ENCODE measurements at regions not wholly inside any gene's neighbourhood (a gene's known extent, or its start where the extent isn't known, plus 50 kb on each side); places are given as distances from the start of the nearest gene placed in this dataset.
"Not testable (repeated sequence)": the region's sequence is repeated elsewhere in the genome, so short reads cannot be mapped to it uniquely, and the experiment has no call there.

GRCh38 chr15:75100679-75101078, 77.3 kb downstream of the PPCDC start:
- no peak for DNase-seq (ENCODE audit: low spot score)

DNA sequence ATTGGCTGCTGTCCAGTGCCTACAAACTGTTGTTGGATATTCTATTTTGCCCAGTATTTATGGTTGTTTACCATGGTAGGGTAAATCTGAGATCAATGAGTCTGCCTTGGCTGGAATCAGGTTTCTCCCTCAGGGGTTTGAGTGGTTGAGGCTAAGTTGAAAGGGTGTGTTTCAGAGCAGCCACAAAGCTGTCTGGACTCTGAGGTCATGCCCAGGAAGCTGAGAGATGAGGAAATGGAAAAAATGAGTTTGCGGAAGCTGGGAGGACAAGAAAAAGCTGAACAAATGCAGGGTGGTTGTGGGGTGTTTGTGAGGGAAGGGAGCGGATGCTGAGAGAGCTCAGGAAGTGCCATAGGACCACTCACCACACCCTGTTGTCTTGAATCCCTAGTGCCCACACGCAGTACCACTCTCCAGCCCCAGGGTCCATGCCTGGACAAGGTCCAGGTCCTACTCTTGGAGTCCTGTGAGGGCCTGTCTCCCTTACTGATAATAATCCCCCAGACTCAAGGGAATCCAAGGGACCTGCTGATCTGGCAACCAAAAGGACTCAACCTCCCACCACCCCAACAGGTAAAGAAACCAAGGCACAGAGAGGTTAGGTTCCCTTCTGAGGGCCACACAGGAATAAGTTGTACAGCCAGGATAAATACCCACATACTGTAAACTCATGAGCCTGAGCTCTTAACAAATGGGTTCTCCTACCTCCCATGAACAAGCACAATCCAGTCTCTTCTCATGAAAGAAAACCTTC, 81.6 kb downstream of the PPCDC start:
- peak; percentile 60 for DNase-seq (ENCODE audit: low spot score)

GRCh38 chr15:75107516-75107907, 84.1 kb downstream of the PPCDC start:
- no peak for DNase-seq (ENCODE audit: low spot score)

DNA sequence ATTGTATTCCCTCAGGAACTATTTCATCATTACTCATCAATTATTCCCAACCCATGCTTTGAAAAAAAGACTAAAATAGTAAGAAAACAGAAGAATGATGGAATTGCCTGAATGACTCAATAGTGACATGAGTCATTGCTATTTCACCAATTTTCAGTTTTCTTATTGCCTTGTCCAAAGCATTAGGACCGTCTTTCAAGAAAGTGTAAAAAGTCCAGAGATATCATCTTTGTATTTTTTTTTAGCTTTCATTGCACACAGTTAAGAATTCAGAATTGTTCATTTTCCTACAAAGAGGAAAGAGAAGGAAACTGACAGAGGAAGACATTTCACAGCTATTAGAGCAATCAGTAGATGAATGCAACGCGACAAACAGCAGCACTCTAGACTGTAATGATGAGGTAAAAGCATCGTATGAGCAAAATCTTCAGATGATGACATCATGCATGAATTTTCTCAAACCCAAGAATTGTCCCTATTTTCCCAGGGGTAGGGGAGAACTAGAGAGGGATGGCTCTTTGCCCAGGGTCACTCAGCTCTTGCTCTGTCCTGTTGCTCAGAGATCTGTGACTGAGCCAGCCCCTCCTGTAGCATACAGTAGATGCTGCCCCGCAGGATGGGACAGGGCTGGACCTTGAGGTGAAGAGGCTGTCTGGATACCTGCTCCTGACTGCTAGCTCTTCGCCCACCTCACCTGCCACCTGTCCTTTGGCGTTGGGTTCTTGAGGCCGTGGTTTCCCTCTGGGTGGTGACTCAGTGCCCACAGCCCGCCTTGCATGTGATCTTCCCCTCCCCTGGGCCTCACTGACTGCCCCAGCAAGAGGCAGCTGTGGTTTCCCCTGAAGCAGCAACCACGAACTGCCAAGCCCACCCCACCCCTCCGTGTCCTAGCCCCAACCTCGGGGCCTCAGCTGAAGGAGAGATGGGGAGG, 84.8 kb downstream of the PPCDC start:
- DNase-seq (ENCODE audit: low spot score) = no peak

GRCh38 chr15:75109021-75109735, 85.8 kb downstream of the PPCDC start:
- DNase-seq (ENCODE audit: low spot score) = no peak

- no peak for DNase-seq (ENCODE audit: low spot score)
Observed at GRCh38 chr15:75109736-75110130, 86.3 kb downstream of the PPCDC start.

DNA sequence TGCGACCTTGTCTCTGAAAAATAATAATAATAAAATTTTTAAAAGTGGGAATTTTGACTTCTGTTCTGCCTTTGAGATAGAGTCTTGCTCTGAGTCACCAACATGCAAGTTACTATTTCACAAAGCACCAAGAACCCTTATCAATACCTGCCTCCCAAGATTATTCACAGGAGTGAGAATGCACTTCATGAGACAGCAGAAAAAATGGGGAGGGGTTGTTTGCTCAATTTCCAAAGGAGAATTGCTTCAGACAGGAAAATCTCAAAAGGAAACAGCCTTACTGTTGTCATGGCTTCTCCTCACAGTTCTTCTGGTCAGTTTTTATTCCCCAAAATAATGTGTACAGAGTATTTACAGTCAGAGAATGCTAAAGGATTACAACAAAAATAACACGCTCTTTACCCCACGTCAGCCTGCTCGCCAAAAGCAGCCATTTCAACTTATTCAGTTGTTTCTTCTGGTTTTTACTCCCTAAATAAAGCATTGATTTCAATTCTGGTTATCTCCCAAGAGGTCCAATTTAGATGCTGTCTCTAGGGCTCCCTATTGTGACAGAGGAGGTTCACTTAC, 89.0 kb downstream of the PPCDC start:
- DNase-seq (ENCODE audit: low spot score) = no peak

DNA sequence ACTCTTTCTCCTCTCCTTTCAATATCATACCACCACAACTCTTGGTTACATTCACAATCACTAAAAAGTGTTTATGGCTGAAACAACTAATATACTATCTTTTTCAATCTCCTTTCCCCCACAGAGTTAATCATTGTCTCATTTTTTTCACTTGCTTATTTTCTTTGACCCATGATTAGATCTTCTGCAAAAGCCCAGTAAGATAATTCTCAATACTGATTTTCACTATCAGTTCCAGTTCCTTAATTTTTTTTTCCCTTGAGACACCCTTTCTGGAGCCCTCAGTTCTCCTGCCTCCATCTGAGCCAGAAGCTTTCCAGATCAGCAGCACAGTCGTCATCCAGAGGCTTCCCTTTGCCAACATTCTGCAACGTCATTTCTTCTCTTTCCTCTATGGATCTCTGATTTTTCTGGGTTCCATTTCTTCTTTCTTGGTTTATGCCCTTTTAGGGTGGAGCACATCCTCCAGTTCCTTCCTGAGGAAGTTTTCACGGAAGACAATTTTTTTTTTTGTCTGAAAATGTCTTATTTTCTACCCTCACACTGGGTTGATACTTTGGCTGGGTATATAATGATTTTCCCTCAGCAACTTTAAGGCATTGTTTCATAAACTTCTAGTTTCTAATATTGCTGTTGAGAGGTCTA, 88.7 kb upstream of the C15orf39 start:
- DNase-seq (ENCODE audit: low spot score) = no peak

DNA sequence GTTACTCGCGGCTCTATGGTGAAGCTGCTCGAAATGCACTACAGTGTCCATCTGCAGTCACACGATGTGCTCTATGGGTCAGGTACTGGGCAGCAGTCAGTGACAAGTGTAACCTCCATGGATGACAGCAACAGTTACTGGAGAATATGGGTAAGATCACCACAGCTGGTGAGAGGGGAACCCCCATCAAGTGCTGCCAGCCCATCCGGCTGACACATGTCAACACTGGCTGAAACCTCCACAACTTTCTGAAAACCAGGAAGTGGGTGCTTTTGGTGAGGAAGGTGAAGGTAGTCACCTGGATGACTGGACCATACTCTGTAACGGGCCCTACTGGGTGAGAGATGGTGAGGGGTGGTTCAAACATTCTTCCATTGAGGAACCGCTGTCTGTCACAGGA, 87.4 kb upstream of the C15orf39 start:
- no peak for DNase-seq (ENCODE audit: low spot score)

DNA sequence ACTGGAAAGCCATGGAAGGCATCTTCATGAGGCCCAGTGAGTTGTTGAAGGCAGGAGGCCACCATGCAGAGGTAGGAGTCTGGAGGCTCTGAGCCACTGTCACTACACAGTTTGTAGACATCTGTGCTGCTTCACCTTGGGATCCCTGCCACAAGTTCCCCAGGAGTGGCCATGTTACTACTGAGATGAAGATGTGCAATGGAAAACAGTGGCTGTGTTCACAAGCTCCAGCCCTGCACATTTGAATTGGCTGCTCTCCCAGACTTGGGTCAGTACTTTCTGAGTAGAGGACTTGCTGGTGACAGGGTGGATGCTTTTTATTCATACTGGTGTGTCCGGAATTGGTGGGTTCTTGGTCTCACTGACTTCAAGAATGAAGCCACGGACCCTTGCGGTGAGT, 86.9 kb upstream of the C15orf39 start:
- no peak for DNase-seq (ENCODE audit: low spot score)

GRCh38 chr15:75115411-75115913, 86.2 kb upstream of the C15orf39 start:
- not testable (repeated sequence) for DNase-seq (ENCODE audit: low spot score)

DNA sequence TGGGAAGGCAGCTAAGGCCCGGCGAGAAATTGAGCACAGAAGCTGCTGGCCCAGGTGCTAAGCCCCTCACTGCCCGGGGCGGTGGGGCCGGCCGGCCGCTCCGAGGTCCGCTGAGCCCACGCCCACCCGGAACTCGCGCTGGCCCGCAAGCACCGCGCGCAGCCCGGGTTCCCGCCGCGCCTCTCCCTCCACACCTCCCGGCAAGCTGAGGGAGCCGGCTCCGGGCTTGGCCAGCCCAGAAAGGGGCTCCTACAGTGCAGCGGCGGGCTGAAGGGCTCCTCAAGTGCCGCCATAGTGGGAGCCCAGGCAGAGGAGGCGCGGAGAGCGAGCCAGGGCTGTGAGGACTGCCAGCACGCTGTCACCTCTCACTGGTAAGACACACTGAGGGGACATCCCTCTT, 85.5 kb upstream of the C15orf39 start:
- DNase-seq (ENCODE audit: low spot score) = not testable (repeated sequence)

DNA sequence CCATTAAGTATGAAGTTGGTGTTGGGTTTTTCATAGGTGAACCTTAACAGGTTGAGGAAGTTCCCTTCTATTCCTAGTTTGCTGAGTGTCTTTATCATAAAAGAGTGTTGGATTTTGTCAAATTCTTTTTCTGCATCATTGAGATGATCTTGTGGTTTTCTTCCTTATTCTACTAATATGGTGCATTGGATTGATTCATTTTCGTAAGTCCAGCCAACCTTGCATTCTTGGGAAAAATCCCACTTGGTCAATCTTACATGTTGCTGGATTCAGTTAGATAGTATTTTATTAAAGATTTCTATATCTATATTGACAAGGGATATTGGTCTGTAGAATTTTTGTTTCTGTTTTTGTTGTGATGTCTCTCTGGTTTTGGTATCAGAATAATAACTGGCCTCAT, 83.7 kb upstream of the C15orf39 start:
- DNase-seq (ENCODE audit: low spot score) = no peak

GRCh38 chr15:75119312-75119711, 82.4 kb upstream of the C15orf39 start:
- not testable (repeated sequence) for DNase-seq (ENCODE audit: low spot score)

GRCh38 chr15:75121491-75121890, 80.2 kb upstream of the C15orf39 start:
- no peak for DNase-seq (ENCODE audit: low spot score)

GRCh38 chr15:75123395-75123794, 78.3 kb upstream of the C15orf39 start:
- DNase-seq (ENCODE audit: low spot score) = no peak

DNA sequence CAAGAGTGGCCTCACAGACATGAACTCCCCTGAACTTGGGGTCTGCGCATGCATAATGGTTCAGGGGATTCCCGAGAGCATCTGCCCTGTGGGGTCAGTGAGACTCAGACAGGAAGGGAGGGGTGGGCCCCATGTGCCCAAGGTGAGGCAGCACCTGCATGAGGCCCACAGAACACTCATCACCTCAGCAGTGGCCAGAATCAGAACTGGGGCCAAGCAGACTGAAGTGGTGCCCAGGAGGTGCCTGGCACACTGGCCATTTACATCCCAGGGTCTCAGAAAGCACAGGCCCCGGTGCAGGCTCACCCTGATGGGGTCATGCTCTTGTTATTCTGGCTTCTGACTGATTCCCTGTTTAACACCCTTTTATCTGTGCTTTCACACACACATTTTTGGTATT, 77.4 kb upstream of the C15orf39 start:
- not testable (repeated sequence) for DNase-seq (ENCODE audit: low spot score)

GRCh38 chr15:75125935-75126334, 75.7 kb upstream of the C15orf39 start:
- DNase-seq (ENCODE audit: low spot score) = no peak

GRCh38 chr15:75126864-75127580, 74.7 kb upstream of the C15orf39 start:
- DNase-seq (ENCODE audit: low spot score) = no peak

GRCh38 chr15:75129788-75130187, 71.9 kb upstream of the C15orf39 start:
- DNase-seq (ENCODE audit: low spot score) = no peak

DNA sequence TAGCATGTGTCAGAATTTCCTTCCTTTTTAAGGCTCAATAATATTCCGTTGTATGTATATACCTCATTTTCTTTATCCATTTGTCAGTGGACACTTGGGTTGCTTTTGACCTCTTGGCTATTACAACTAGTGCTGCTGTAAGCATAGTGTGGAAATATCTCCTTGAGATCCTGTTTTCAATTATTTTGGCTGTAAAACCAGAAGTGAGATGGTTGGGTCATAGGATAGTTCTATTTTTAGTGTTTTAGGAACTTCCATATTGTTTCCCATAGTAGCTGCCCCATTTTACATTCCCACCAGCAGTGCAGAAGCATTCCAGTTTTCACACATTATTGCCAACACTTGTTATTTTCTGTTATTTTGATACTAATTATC, 70.4 kb upstream of the C15orf39 start:
- DNase-seq (ENCODE audit: low spot score) = no peak

Measured in germinal center (tissue), 1 donor.